Heart right ventricle (tissue), 16 donors: ENCODE measurements at regions not wholly inside any gene's neighbourhood (a gene's known extent, or its start where the extent isn't known, plus 50 kb on each side); places are given as distances from the start of the nearest gene placed in this dataset.

ENCODE experiments used
- ATAC-seq, 8 donors: fragments of 200-7000 bp; cut with Tn5 transposase; one replicate each; pipeline ENCODE4 v1.9.1; 2020; ENCODE audit warnings: mild to moderate bottlenecking in 8 of 8, moderate library complexity in 8 of 8, moderate number of reproducible peaks in 1 of 8
- DNase-seq, 2 donors: peaks; one replicate each; pipeline ENCODE4 v3.0.0-alpha.2; 2020
- H3K27ac ChIP-seq, 10 donors: fragments of 200-600 bp; sonication (generic) in 2 of 10; one replicate each; pipeline versions ENCODE4 v1.5.0 to v1.8.0; 2020 to 2022; ENCODE audit warnings: mild to moderate bottlenecking in 3 of 10
- H3K27me3 ChIP-seq, 7 donors: fragments of 200-600 bp; one replicate each; pipeline ENCODE4 v1.8.0; 2021 to 2022; ENCODE audit warnings: mild to moderate bottlenecking in 2 of 7
- H3K36me3 ChIP-seq, 9 donors: fragments of 200-600 bp; sonication (generic) in 1 of 9; one replicate each; pipeline versions ENCODE4 v1.5.0 to v1.8.0; 2020 to 2022; ENCODE audit warnings: mild to moderate bottlenecking in 2 of 9
- H3K4me1 ChIP-seq, 9 donors: fragments of 200-600 bp; sonication (generic) in 1 of 9; one replicate each; pipeline versions ENCODE4 v1.5.0 to v1.8.0; 2020 to 2022; ENCODE audit warnings: mild to moderate bottlenecking in 4 of 9
- H3K4me3 ChIP-seq, 10 donors: fragments of 200-600 bp; sonication (generic) in 2 of 10; one replicate each; pipeline versions ENCODE4 v1.5.0 to v1.8.0; 2020 to 2022; ENCODE audit warnings: mild to moderate bottlenecking in 7 of 10, moderate library complexity in 2 of 10
- H3K9me3 ChIP-seq, 11 donors: fragments of 200-600 bp in 10 of 11; sonication (generic) in 2 of 11; one replicate each; pipeline versions ENCODE4 v1.5.0 to v1.8.0; 2013 to 2022; ENCODE audit warnings: mild to moderate bottlenecking in 2 of 11, control low read depth in 1 of 11, moderate library complexity in 1 of 11
- CTCF ChIP-seq, 9 donors: fragments of 200-600 bp; sonication (generic) in 2 of 9; IDR thresholded peaks; one replicate each; pipeline versions ENCODE4 v1.5.0 to v1.8.0; 2021 to 2022; ENCODE audit warnings: antibody characterized with exemption in 9 of 9, mild to moderate bottlenecking in 5 of 9, moderate library complexity in 1 of 9
- WGBS, 2 donors: extraction: QIAGEN DNeasy Blood & Tissue Kit; methylation state at CpG; one replicate each; pipeline ENCODE4 v1.1.7; 2013; ENCODE audit warnings: inconsistent platforms in 1 of 2; 5-methylcytosine and 5-hydroxymethylcytosine counted together
- intact Hi-C, 10 donors: fragments of 100-400 bp; cut with DNase I; formaldehyde crosslinking; loops; one replicate each; pipeline versions ENCODE4 v1.11.1 to v1.14.2; 2022
- donor health status: Arrhythmogenic right ventricular cardiomyopathy.
- donor health status: ischemic (EF 13 %, LVEDD 7.1; RV severe dilation, severe dysfunction).
- donor health status: healthy with polysubstance abuse.
- donor health status: DM: no; HTN: yes; CAD: no.
- donor health status: DM: no; HTN: no; CAD: no.
- donor health status: ischemic (EF 25% LVEDD 6.9; RV normal size, moderate dysfunction).
- donor health status: ischemic (EF 25% LVEDD 5.7; RV mildly dilated, moderate dysfunction).
- donor health status: healthy.
- donor health status: DM: yes; HTN: yes; CAD: no.
- donor health status: Ischemic cardiomyopathy.
- donor health status: ischemic (EF 35%, LVEDD 5.7; RV mildly dilated, moderate dysfunction).
- donor health status: nonischemic (EF 11% LVEDD 7.7; RV severe dilation, severe dysfunction).
- donor health status: DM: yes; HTN: yes; CAD: no.
- donor health status: PGD.
- donor health status: ischemic (EF 29% LVEDD 5.4; RV normal size, mild dysfunction).
- donor health status: nonischemic (EF 23%, LVEDD 6.1; RV moderate dilation, normal function).

- no peak for ATAC-seq
- DNase-seq: peak in 1 of 2 donors; percentile 18
- intact Hi-C loops: no loop called here
- no peaks in the 10 kb centered on the region for H3K36me3 ChIP-seq
- H3K9me3 ChIP-seq: no peaks in the 10 kb centered on the region
- no peak overlapping the region for H3K4me3 ChIP-seq
- peak in 1 of 9 donors; percentile 41 for TF ChIP-seq CTCF (IDR thresholded peaks at IDR 0.05)
- no peak overlapping the region for H3K27ac ChIP-seq
- no peaks in the 10 kb centered on the region for H3K4me1 ChIP-seq
- peaks cover 0 to 65% (median 30%) of the 10 kb centered on the region in 7 donors for H3K27me3 ChIP-seq
- 55 to 58% methylated on average over 27 of the region's 27 CpGs for WGBS, 2 donors
Measured at GRCh38 chr14:106605548-106606448, 1079.4 kb downstream of the TMEM121 start.

DNA sequence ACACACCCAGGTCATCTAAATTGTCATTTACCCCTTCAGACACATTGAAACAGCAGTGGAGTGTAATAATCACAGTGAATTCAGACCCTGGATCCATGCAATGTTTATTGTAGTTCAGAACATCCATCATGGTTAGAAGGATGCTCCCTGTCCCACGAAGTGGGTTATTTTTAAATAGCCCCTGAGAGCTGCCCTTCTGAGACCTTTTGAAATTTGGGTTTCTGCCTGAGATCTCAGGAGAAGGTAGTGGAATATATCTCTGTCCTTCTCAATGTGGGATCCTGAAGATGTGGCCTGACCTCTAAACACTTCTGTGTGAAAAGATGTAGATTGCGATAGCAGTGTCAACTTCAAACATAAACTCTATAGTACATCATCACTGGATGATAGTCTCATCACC lies 1080.6 kb downstream of the TMEM121 start:
- TF ChIP-seq CTCF (IDR thresholded peaks at IDR 0.05): no peak
- no peaks in the 10 kb centered on the region for H3K4me1 ChIP-seq
- no peaks in the 10 kb centered on the region for H3K36me3 ChIP-seq
- intact Hi-C loops: no loop called here
- DNase-seq (no peak), ATAC-seq (no peak)
- WGBS, 2 donors: 50 to 55% methylated on average over 2 of the region's 2 CpGs
- H3K4me3 ChIP-seq: no peak overlapping the region
- no peak overlapping the region for H3K27ac ChIP-seq
- H3K27me3 ChIP-seq: peaks cover 0 to 73% (median 28%) of the 10 kb centered on the region in 7 donors
- no peaks in the 10 kb centered on the region for H3K9me3 ChIP-seq

GRCh38 chr14:106610691-106611090 lies 1084.3 kb downstream of the TMEM121 start:
- no peak for TF ChIP-seq CTCF (IDR thresholded peaks at IDR 0.05)
- H3K36me3 ChIP-seq: no peaks in the 10 kb centered on the region
- 38 to 52% methylated on average over 4 of the region's 4 CpGs for whole genome bisulfite sequencing, 2 donors

GRCh38 chr14:106613256-106613655 lies 1086.9 kb downstream of the TMEM121 start:
- intact Hi-C loops: no loop called here
- DNase-seq (no peak), ATAC-seq (no peak)
- 53 to 56% methylated on average over 4 of the region's 4 CpGs for WGBS, 2 donors
- Histone ChIP-seq H3K27me3 (peaks cover 0 to 63% (median 15%) of the 10 kb centered on the region in 7 donors), H3K36me3 (no peaks in the 10 kb centered on the region), H3K9me3 (no peaks in the 10 kb centered on the region), H3K27ac (no peak overlapping the region), H3K4me3 (no peak overlapping the region), H3K4me1 (no peaks in the 10 kb centered on the region)
- TF ChIP-seq CTCF (IDR thresholded peaks at IDR 0.05): no peak

More at GRCh38 chr14:106610691-106611090, 1084.3 kb downstream of the TMEM121 start:
- Histone ChIP-seq H3K4me3 (no peak overlapping the region), H3K9me3 (no peaks in the 10 kb centered on the region), H3K27ac (no peak overlapping the region), H3K4me1 (no peaks in the 10 kb centered on the region), H3K27me3 (peaks cover 0 to 72% (median 21%) of the 10 kb centered on the region in 7 donors)
- DNase-seq: no peak
- intact Hi-C loops: no loop called here
- ATAC-seq: no peak
